ENCODE measurements at regions not wholly inside any gene's neighbourhood (a gene's known extent, or its start where the extent isn't known, plus 50 kb on each side); places are given as distances from the start of the nearest gene placed in this dataset.

DNA sequence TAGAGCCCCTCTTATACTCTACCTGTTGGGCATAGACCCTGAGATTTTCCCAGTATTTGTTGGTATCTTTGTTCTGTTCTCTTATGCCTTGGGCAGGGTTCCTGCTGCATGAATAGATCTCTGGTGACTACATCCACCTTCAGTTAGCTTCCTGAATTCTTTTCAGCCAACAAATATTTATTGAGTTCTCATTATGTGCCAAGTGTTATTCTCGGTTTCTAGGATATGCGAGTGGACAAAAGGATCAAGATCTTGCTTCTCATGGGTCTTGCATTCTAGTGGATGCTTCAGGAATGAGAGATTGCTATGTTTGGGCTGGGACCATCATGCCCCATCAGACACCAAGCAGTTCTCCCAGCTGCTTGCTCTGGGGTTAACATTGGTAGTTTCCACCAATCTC, 340.0 kb downstream of the METTL15 start:
- Histone ChIP-seq H3K27me3 (ENCODE audit: insufficient read depth, low read depth, severe bottlenecking) (no peaks in the 10 kb centered on the region), H3K9me3 (ENCODE audit: severe bottlenecking) (no peaks in the 10 kb centered on the region), H3K27ac (no peak overlapping the region), H3K36me3 (no peaks in the 10 kb centered on the region), H3K4me3 (ENCODE audit: low read depth, low read length) (no peak overlapping the region)
- TF ChIP-seq CTCF (IDR thresholded peaks at IDR 0.05; ENCODE audit: low read depth, low read length), result no peak
- no peak for DNase-seq

- Histone ChIP-seq H3K4me3 (ENCODE audit: low read depth, low read length) (no peak overlapping the region), H3K27ac (no peak overlapping the region), H3K27me3 (ENCODE audit: insufficient read depth, low read depth, severe bottlenecking) (no peaks in the 10 kb centered on the region), H3K36me3 (no peaks in the 10 kb centered on the region), H3K9me3 (ENCODE audit: severe bottlenecking) (no peaks in the 10 kb centered on the region)
- DNase-seq, result no peak
- no peak for TF ChIP-seq CTCF (IDR thresholded peaks at IDR 0.05; ENCODE audit: low read depth, low read length)
Observed at GRCh38 chr11:28447226-28447625, 339.0 kb downstream of the METTL15 start.

- no peak for DNase-seq
- H3K9me3 ChIP-seq (ENCODE audit: severe bottlenecking), result no peaks in the 10 kb centered on the region
- TF ChIP-seq CTCF (IDR thresholded peaks at IDR 0.05; ENCODE audit: low read depth, low read length), result no peak
- H3K4me3 ChIP-seq (ENCODE audit: low read depth, low read length), result no peak overlapping the region
- H3K27me3 ChIP-seq (ENCODE audit: insufficient read depth, low read depth, severe bottlenecking), result no peaks in the 10 kb centered on the region
- H3K36me3 ChIP-seq, result no peaks in the 10 kb centered on the region
- no peak overlapping the region for H3K27ac ChIP-seq
Observed at GRCh38 chr11:28442131-28442530, 333.9 kb downstream of the METTL15 start.

GRCh38 chr11:28439403-28439802, 331.2 kb downstream of the METTL15 start:
- DNase-seq, result no peak
- H3K36me3 ChIP-seq, result no peaks in the 10 kb centered on the region
- no peaks in the 10 kb centered on the region for H3K27me3 ChIP-seq (ENCODE audit: insufficient read depth, low read depth, severe bottlenecking)
- no peaks in the 10 kb centered on the region for H3K9me3 ChIP-seq (ENCODE audit: severe bottlenecking)
- H3K27ac ChIP-seq, result no peak overlapping the region
- TF ChIP-seq CTCF (IDR thresholded peaks at IDR 0.05; ENCODE audit: low read depth, low read length), result no peak
- no peak overlapping the region for H3K4me3 ChIP-seq (ENCODE audit: low read depth, low read length)

DNA sequence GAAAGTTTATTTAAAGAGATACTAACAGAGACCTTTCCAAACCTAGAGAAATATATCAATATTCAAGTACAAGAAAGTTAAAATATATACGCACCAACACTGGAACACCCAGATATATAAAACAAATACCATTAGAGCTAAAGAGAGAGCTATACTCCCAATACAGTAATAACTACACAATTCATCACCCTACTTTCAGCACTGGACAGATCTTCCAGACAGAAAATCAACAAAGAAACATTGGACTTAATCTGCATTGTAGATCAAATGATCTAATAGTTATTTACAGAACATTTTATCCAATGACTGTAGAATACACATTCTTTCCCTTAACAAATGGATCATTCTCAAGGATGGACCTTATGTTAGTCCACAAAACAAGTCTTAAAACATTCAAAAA, 311.9 kb downstream of the METTL15 start:
- Histone ChIP-seq H3K4me3 (ENCODE audit: low read depth, low read length) (no peak overlapping the region), H3K36me3 (no peaks in the 10 kb centered on the region), H3K27ac (no peak overlapping the region), H3K27me3 (ENCODE audit: insufficient read depth, low read depth, severe bottlenecking) (no peaks in the 10 kb centered on the region), H3K9me3 (ENCODE audit: severe bottlenecking) (no peaks in the 10 kb centered on the region)
- DNase-seq, result no peak
- TF ChIP-seq CTCF (IDR thresholded peaks at IDR 0.05; ENCODE audit: low read depth, low read length), result no peak

DNA sequence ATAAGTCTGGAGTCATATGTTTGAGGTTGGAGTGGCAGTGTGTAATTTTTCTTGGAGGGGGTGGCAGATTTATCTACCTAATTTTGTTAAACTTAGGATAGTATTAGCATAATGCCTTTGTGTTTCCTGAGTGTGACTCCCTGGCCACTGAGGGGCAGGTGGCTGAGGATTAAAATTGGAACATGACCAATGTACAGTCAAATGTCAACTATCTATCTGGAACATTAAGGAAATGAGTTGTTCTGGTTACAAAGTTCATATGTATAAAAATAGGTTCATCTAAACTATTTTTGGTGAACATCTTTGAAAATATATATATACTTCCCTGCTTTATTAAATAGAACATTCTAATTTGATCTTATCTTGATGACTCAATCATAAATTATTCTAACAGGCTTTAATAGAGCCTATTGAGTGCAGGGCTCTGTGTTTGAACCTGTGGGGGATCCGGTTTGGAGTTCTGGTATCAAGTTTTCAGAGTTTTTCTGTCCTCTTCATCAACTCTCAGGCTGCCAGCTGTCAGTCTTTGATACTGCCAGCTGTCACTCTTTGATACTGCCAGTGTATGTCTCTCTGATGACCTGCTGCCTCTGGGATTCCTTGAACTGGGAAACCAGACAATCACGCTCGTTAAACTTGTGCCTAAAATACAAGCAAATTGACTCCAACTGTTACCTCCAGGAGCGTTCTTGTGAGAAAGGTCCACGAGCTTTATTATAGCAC, 309.6 kb downstream of the METTL15 start:
- no peak overlapping the region for H3K4me3 ChIP-seq (ENCODE audit: low read depth, low read length)
- H3K36me3 ChIP-seq, result no peaks in the 10 kb centered on the region
- no peaks in the 10 kb centered on the region for H3K27me3 ChIP-seq (ENCODE audit: insufficient read depth, low read depth, severe bottlenecking)
- no peak for TF ChIP-seq CTCF (IDR thresholded peaks at IDR 0.05; ENCODE audit: low read depth, low read length)
- no peak overlapping the region for H3K27ac ChIP-seq
- DNase-seq, result no peak
- H3K9me3 ChIP-seq (ENCODE audit: severe bottlenecking), result no peaks in the 10 kb centered on the region
